SK-N-SH (cell line): ENCODE measurements at regions not wholly inside any gene's neighbourhood (a gene's known extent, or its start where the extent isn't known, plus 50 kb on each side); places are given as distances from the start of the nearest gene placed in this dataset.

ENCODE experiments used
- EP300 ChIP-seq, 2 experiments: IDR thresholded peaks; 2 replicates each; pipeline versions ENCODE4 v1.4.0 to v1.6.1; 2012; ENCODE audit warnings: borderline replicate concordance in 1 of 2, low read depth in 1 of 2, low read length in 1 of 2
- EZH2phosphoT487 ChIP-seq: fragments of 200-600 bp; sonication (generic); IDR thresholded peaks from 2 replicates; pipeline ENCODE4 v1.6.1; 2017; ENCODE audit warnings: low read depth, mixed run types, mild to moderate bottlenecking, antibody characterized with exemption, moderate library complexity, borderline replicate concordance
- FOSL2 ChIP-seq: IDR thresholded peaks from 2 replicates; pipeline ENCODE4 v1.4.0; 2012; ENCODE audit warnings: low read depth, mild to moderate bottlenecking, moderate library complexity, borderline replicate concordance
- GABPA ChIP-seq: IDR thresholded peaks from 2 replicates; pipeline ENCODE4 v1.4.0; 2012; ENCODE audit warnings: low read depth, mild to moderate bottlenecking
- GATA2 ChIP-seq: sonication (generic); formaldehyde crosslinking; IDR thresholded peaks from 2 replicates; pipeline ENCODE4 v1.5.0; 2020; ENCODE audit warnings: mild to moderate bottlenecking, missing genetic modification reagents
- JUND ChIP-seq: IDR thresholded peaks from 2 replicates; pipeline ENCODE4 v1.4.0; 2012
- NRF1 ChIP-seq: IDR thresholded peaks from 2 replicates; pipeline ENCODE4 v1.6.1; 2012; ENCODE audit warnings: low read depth, mild to moderate bottlenecking, low read length
- POLR2AphosphoS5 ChIP-seq: IDR thresholded peaks from 2 replicates; pipeline ENCODE4 v1.6.1; 2012; ENCODE audit warnings: low read depth, low read length
- RFX5 ChIP-seq: IDR thresholded peaks from 2 replicates; pipeline ENCODE4 v1.6.1; 2012; ENCODE audit warnings: mild to moderate bottlenecking, improper control_type of control experiment, low read length
- SIN3A ChIP-seq: IDR thresholded peaks from 2 replicates; pipeline ENCODE4 v1.6.1; 2012; ENCODE audit warnings: low read depth, mild to moderate bottlenecking, low read length, moderate library complexity, borderline replicate concordance
- SMC3 ChIP-seq: IDR thresholded peaks from 2 replicates; pipeline ENCODE4 v1.6.1; 2012; ENCODE audit warnings: low read depth, low read length, improper control_type of control experiment
- TAF1 ChIP-seq: IDR thresholded peaks from 2 replicates; pipeline ENCODE4 v1.6.1; 2012; ENCODE audit warnings: low read depth, mild to moderate bottlenecking, low read length, moderate library complexity, borderline replicate concordance
- TF ChIP-seq, protein P1 (sequence below): fragments of 200-600 bp; sonication (generic); IDR thresholded peaks from 2 replicates; pipeline ENCODE4 v1.6.1; 2017; ENCODE audit warnings: antibody characterized with exemption, mild to moderate bottlenecking, moderate library complexity
- TF ChIP-seq, protein P2 (sequence below): IDR thresholded peaks from 2 replicates; pipeline ENCODE4 v1.4.0; 2012; ENCODE audit warnings: low read depth

DNA sequence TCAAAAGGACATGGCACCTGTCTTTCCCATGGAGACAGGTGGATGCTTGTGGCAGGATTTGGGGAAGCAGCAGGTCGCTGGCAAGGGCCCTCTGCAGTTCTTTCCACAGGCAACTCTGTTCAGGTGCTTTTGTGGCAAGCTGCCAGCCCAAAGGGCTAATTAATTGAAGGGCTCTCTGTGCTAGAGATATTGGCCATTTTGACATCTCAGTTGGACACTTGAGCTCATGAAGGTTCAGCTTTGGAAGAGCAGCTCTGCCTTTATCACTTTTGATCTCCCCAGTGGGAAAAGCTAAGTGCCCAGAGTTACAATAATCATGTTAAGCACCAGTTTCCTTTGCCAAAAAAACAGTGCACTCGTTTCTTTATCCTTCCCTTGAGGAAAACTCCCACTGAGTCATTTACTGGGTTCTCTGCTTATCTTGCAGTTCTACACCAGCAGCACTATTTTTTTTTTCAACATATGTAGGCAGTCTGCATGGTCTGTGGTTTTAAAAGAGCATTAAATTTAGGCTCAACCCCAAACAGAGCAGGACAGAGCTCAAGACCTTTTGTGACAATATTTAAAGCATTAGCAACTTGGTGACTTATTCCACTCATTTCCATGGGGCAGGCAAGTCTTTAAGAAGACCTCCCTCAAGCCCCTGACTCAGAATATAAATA, 336.4 kb upstream of the RASGEF1B start:
- TF ChIP-seq, protein P1, sequence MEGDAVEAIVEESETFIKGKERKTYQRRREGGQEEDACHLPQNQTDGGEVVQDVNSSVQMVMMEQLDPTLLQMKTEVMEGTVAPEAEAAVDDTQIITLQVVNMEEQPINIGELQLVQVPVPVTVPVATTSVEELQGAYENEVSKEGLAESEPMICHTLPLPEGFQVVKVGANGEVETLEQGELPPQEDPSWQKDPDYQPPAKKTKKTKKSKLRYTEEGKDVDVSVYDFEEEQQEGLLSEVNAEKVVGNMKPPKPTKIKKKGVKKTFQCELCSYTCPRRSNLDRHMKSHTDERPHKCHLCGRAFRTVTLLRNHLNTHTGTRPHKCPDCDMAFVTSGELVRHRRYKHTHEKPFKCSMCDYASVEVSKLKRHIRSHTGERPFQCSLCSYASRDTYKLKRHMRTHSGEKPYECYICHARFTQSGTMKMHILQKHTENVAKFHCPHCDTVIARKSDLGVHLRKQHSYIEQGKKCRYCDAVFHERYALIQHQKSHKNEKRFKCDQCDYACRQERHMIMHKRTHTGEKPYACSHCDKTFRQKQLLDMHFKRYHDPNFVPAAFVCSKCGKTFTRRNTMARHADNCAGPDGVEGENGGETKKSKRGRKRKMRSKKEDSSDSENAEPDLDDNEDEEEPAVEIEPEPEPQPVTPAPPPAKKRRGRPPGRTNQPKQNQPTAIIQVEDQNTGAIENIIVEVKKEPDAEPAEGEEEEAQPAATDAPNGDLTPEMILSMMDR, result no peak
- TF ChIP-seq POLR2AphosphoS5, result no peak
- TF ChIP-seq, protein P2, sequence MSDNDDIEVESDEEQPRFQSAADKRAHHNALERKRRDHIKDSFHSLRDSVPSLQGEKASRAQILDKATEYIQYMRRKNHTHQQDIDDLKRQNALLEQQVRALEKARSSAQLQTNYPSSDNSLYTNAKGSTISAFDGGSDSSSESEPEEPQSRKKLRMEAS, result no peak
- no peak for TF ChIP-seq EP300 (IDR thresholded peaks at IDR 0.05; ENCODE audit: borderline replicate concordance in 1 of 2, low read depth in 1 of 2, low read length in 1 of 2)
- no peak for TF ChIP-seq FOSL2
- no peak for TF ChIP-seq JUND
- no peak for TF ChIP-seq GABPA
- TF ChIP-seq NRF1, result no peak
- no peak for TF ChIP-seq SMC3
- no peak for TF ChIP-seq EZH2phosphoT487
- no peak for TF ChIP-seq RFX5
- TF ChIP-seq TAF1, result no peak
- TF ChIP-seq GATA2 (CRISPR knock-in tag), result no peak
- TF ChIP-seq SIN3A, result no peak
